ENCODE measurements at regions not wholly inside any gene's neighbourhood (a gene's known extent, or its start where the extent isn't known, plus 50 kb on each side); places are given as distances from the start of the nearest gene placed in this dataset.

- TF ChIP-seq CTCF (IDR thresholded peaks at IDR 0.05), result no peak
- no peak for TF ChIP-seq POLR2AphosphoS5 (IDR thresholded peaks at IDR 0.05; ENCODE audit: low read depth, low read length)
- no peak for TF ChIP-seq SIN3A (IDR thresholded peaks at IDR 0.05; ENCODE audit: borderline replicate concordance, insufficient read depth, low read depth, low read length)
Measured at GRCh38 chr9:24657387-24657786, 111.7 kb upstream of the IZUMO3 start.
